ENCODE measurements at regions not wholly inside any gene's neighbourhood (a gene's known extent, or its start where the extent isn't known, plus 50 kb on each side); places are given as distances from the start of the nearest gene placed in this dataset.

DNA sequence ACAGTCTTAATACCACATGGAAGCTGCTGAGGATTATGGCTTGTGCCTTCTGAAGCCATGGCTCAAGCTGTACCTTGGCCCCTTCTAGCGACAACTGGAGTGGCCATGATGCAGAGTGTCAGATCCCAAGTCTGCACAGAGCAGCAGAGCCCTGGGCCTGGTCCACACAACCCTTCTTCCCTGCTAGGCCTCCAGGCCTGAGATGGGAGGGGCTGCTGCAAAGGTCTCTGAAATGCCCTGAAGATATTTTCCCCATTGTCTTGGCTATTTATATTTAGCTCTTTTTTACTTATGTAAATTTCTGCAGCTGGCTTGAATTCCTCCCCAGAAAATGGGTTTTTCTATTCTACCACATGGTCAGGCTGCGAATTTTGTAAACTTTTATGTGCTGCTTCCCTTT is 804.6 kb upstream of the ZWINT start:
- H3K9me3 ChIP-seq (ENCODE audit: control insufficient read depth in 1 of 2, insufficient read depth in 1 of 2, low read length in 2 of 2) = peaks cover 0 to 22% of the 10 kb centered on the region in 2 experiments
- H3K27ac ChIP-seq (ENCODE audit: low read depth in 1 of 2, low read length in 2 of 2) = no peak overlapping the region
- intact Hi-C loops (cut with DNase I, micrococcal nuclease) = no loop called here
- Mint-ChIP-seq H3K9me3 (peaks cover 18% of the 10 kb centered on the region), H3K4me3 (no peak overlapping the region), H3K4me1 (ENCODE audit: low read depth) (no peaks in the 10 kb centered on the region), H3K27me3 (no peaks in the 10 kb centered on the region), H3K36me3 (ENCODE audit: low read depth) (no peaks in the 10 kb centered on the region), H3K27ac (no peak overlapping the region)
- CTCF ChIA-PET = no interaction called here
- H3K36me3 ChIP-seq (ENCODE audit: insufficient read depth, low read length) = no peaks in the 10 kb centered on the region
- DNase-seq (no peak), ATAC-seq (ENCODE audit: poor library complexity) (no peak)
- POLR2A ChIA-PET = no interaction called here
- no peaks in the 10 kb centered on the region for H3K4me1 ChIP-seq (ENCODE audit: insufficient read depth, low read length)
- H3K4me3 ChIP-seq (ENCODE audit: low read length) = no peak overlapping the region
- H3K27me3 ChIP-seq (ENCODE audit: control insufficient read depth in 1 of 2, insufficient read depth in 2 of 2, low read length in 2 of 2) = no peaks in the 10 kb centered on the region
- TF ChIP-seq, protein P1, sequence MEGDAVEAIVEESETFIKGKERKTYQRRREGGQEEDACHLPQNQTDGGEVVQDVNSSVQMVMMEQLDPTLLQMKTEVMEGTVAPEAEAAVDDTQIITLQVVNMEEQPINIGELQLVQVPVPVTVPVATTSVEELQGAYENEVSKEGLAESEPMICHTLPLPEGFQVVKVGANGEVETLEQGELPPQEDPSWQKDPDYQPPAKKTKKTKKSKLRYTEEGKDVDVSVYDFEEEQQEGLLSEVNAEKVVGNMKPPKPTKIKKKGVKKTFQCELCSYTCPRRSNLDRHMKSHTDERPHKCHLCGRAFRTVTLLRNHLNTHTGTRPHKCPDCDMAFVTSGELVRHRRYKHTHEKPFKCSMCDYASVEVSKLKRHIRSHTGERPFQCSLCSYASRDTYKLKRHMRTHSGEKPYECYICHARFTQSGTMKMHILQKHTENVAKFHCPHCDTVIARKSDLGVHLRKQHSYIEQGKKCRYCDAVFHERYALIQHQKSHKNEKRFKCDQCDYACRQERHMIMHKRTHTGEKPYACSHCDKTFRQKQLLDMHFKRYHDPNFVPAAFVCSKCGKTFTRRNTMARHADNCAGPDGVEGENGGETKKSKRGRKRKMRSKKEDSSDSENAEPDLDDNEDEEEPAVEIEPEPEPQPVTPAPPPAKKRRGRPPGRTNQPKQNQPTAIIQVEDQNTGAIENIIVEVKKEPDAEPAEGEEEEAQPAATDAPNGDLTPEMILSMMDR (IDR thresholded peaks at IDR 0.05) = no peak

DNA sequence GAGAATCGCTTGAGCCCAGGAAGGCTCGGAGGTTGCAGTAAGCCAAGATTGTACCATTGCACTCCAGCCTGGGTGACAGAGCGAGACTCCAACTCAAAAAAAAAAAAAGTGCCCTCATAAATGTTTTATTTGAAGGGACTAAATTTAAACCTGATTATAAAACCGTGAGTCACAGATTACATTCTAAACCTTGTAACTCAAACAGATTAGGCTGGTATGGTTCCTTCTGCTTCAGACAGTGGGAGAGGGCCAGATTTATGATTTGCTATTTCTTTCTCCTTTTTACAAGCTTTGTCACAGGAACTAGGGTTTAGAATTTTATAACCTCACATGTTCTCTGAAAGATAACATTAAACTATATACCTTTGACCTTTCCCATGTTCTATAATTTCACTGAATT is 801.2 kb upstream of the ZWINT start:
- no peaks in the 10 kb centered on the region for H3K27me3 Mint-ChIP-seq
- ChIA-PET CTCF (no interaction called here), POLR2A (no interaction called here)
- no peak overlapping the region for H3K27ac Mint-ChIP-seq
- TF ChIP-seq, protein P1 (IDR thresholded peaks at IDR 0.05) = no peak
- Histone ChIP-seq H3K9me3 (ENCODE audit: control insufficient read depth in 1 of 2, insufficient read depth in 1 of 2, low read length in 2 of 2) (peaks cover 0 to 22% of the 10 kb centered on the region in 2 experiments), H3K36me3 (ENCODE audit: insufficient read depth, low read length) (no peaks in the 10 kb centered on the region), H3K27me3 (ENCODE audit: control insufficient read depth in 1 of 2, insufficient read depth in 2 of 2, low read length in 2 of 2) (no peaks in the 10 kb centered on the region), H3K4me1 (ENCODE audit: insufficient read depth, low read length) (no peaks in the 10 kb centered on the region), H3K27ac (ENCODE audit: low read depth in 1 of 2, low read length in 2 of 2) (no peak overlapping the region), H3K4me3 (ENCODE audit: low read length) (no peak overlapping the region)
- no peaks in the 10 kb centered on the region for H3K4me1 Mint-ChIP-seq (ENCODE audit: low read depth)
- intact Hi-C loops (cut with DNase I, micrococcal nuclease) = no loop called here
- H3K4me3 Mint-ChIP-seq = no peak overlapping the region
- ATAC-seq (ENCODE audit: poor library complexity) = no peak
- peaks cover 14% of the 10 kb centered on the region for H3K9me3 Mint-ChIP-seq
- no peaks in the 10 kb centered on the region for H3K36me3 Mint-ChIP-seq (ENCODE audit: low read depth)
- no peak for DNase-seq

DNA sequence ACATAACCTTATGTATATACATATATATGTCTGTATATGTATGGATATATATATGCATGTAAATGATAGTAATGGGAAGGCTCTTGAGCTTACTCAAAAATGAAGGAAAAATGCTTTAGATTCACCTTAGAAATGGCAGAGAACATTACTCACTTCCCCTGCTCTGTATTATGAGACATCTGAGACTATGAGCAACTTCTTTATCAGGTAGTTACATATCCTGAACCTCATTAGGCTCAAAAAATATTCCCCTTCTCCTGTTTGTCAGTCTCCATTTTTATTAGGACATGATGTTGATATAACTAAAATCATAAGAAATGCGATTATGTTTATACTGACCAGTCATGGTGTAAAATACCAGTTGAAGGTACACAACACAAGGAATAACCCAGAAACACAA is 800.1 kb upstream of the ZWINT start:
- intact Hi-C loops (cut with DNase I, micrococcal nuclease) = no loop called here
- TF ChIP-seq, protein P1 (IDR thresholded peaks at IDR 0.05) = no peak
- Histone ChIP-seq H3K27me3 (ENCODE audit: control insufficient read depth in 1 of 2, insufficient read depth in 2 of 2, low read length in 2 of 2) (no peaks in the 10 kb centered on the region), H3K9me3 (ENCODE audit: control insufficient read depth in 1 of 2, insufficient read depth in 1 of 2, low read length in 2 of 2) (peaks cover 0 to 22% of the 10 kb centered on the region in 2 experiments), H3K36me3 (ENCODE audit: insufficient read depth, low read length) (no peaks in the 10 kb centered on the region), H3K4me1 (ENCODE audit: insufficient read depth, low read length) (no peaks in the 10 kb centered on the region), H3K4me3 (ENCODE audit: low read length) (no peak overlapping the region), H3K27ac (ENCODE audit: low read depth in 1 of 2, low read length in 2 of 2) (no peak overlapping the region)
- H3K4me1 Mint-ChIP-seq (ENCODE audit: low read depth) = no peaks in the 10 kb centered on the region
- no peak overlapping the region for H3K27ac Mint-ChIP-seq
- H3K4me3 Mint-ChIP-seq = no peak overlapping the region
- H3K36me3 Mint-ChIP-seq (ENCODE audit: low read depth) = no peaks in the 10 kb centered on the region
- POLR2A ChIA-PET = no interaction called here
- no peaks in the 10 kb centered on the region for H3K27me3 Mint-ChIP-seq
- no peak for DNase-seq
- CTCF ChIA-PET = no interaction called here
- peaks cover 14% of the 10 kb centered on the region for H3K9me3 Mint-ChIP-seq
- ATAC-seq (ENCODE audit: poor library complexity) = no peak

All from CD4-positive, alpha-beta T cell (primary cell).